GM23338 (cell line): ENCODE measurements at regions not wholly inside any gene's neighbourhood (a gene's known extent, or its start where the extent isn't known, plus 50 kb on each side); places are given as distances from the start of the nearest gene placed in this dataset.

ENCODE experiments used
- ATAC-seq: fragments of 200-7000 bp; cut with Tn5 transposase; 3 replicates; pipeline ENCODE4 v1.9.1; 2020
- DNase-seq: peaks from one replicate; pipeline ENCODE4 v3.0.0-alpha.2; 2015; ENCODE audit warnings: low spot score
- H2AFZ ChIP-seq: fragments of 200-600 bp; sonication (generic); 2 replicates; pipeline ENCODE4 v1.8.0; 2016; ENCODE audit warnings: antibody characterized with exemption, mild to moderate bottlenecking, moderate library complexity
- H3F3A ChIP-seq: fragments of 200-600 bp; sonication (generic); replicated peaks from 2 replicates; pipeline ENCODE4 v1.8.0; 2017; ENCODE audit warnings: antibody characterized with exemption, mixed run types, low read depth
- H3K27ac ChIP-seq: fragments of 200-600 bp; sonication (generic); 2 replicates; pipeline ENCODE4 v1.6.1; 2016; ENCODE audit warnings: low read depth
- H3K27me3 ChIP-seq: fragments of 200-600 bp; sonication (generic); 2 replicates; pipeline ENCODE4 v1.8.0; 2016; ENCODE audit warnings: mild to moderate bottlenecking, mixed run types, moderate library complexity; ENCODE audit not compliant: insufficient read depth
- H3K36me3 ChIP-seq: fragments of 200-600 bp; sonication (generic); 2 replicates; pipeline ENCODE4 v1.8.0; 2016; ENCODE audit warnings: mild to moderate bottlenecking; ENCODE audit not compliant: insufficient read depth
- H3K4me1 ChIP-seq: fragments of 200-600 bp; sonication (generic); 2 replicates; pipeline ENCODE4 v1.8.0; 2016; ENCODE audit warnings: mild to moderate bottlenecking, moderate library complexity; ENCODE audit not compliant: insufficient read depth
- H3K4me2 ChIP-seq: fragments of 200-600 bp; sonication (generic); 2 replicates; pipeline ENCODE4 v1.7.1; 2017; ENCODE audit warnings: mixed run types
- H3K4me3 ChIP-seq: fragments of 200-600 bp; sonication (generic); 2 replicates; pipeline ENCODE4 v1.6.1; 2016; ENCODE audit warnings: mixed run types
- H3K79me2 ChIP-seq: fragments of 200-600 bp; sonication (generic); replicated peaks from 2 replicates; pipeline ENCODE4 v1.8.0; 2017; ENCODE audit warnings: mild to moderate bottlenecking; ENCODE audit not compliant: insufficient read depth
- H3K9me2 ChIP-seq: fragments of 200-600 bp; sonication (generic); 2 replicates; pipeline ENCODE4 v1.8.0; 2017; ENCODE audit not compliant: insufficient read depth
- H4K20me1 ChIP-seq: fragments of 200-600 bp; sonication (generic); replicated peaks from 2 replicates; pipeline ENCODE4 v1.8.0; 2017; ENCODE audit warnings: mild to moderate bottlenecking; ENCODE audit not compliant: insufficient read depth
- H3K27ac Mint-ChIP-seq: 2 replicates; pipeline ENCODE4 v1.8.0; 2020; ENCODE audit warnings: inconsistent platforms, mild to moderate bottlenecking, moderate library complexity, mixed read lengths
- H3K27me3 Mint-ChIP-seq: 3 replicates; pipeline ENCODE4 v1.8.0; 2022; ENCODE audit warnings: low read depth, mild to moderate bottlenecking, moderate library complexity, mixed read lengths, inconsistent platforms; ENCODE audit not compliant: insufficient read depth, poor library complexity
- H3K36me3 Mint-ChIP-seq: 3 replicates; pipeline ENCODE4 v1.8.0; 2021; ENCODE audit warnings: low read depth, mild to moderate bottlenecking, inconsistent platforms, moderate library complexity, mixed read lengths
- H3K4me1 Mint-ChIP-seq: 3 replicates; pipeline ENCODE4 v1.8.0; 2020; ENCODE audit warnings: mild to moderate bottlenecking, inconsistent platforms, mixed read lengths
- H3K4me3 Mint-ChIP-seq: 3 replicates; pipeline ENCODE4 v1.8.0; 2021; ENCODE audit warnings: moderate library complexity, mild to moderate bottlenecking, inconsistent platforms, mixed read lengths
- H3K9me3 Mint-ChIP-seq: 3 replicates; pipeline ENCODE4 v1.8.0; 2020; ENCODE audit warnings: moderate library complexity, mild to moderate bottlenecking, inconsistent platforms, mixed read lengths
- CREB1 ChIP-seq: fragments of 250-450 bp; sonication (Bioruptor Pico); IDR thresholded peaks from 2 replicates; pipeline ENCODE4 v1.5.0; 2020; ENCODE audit warnings: low read depth, mild to moderate bottlenecking, moderate library complexity
- CTCF ChIP-seq, 2 experiments: fragments of 200-600 bp in 1 of 2; sonication (generic) in 1 of 2; conservative IDR thresholded peaks; 2 replicates each; pipeline versions ENCODE4 v1.5.1 to v1.6.1; 2016 to 2017; ENCODE audit warnings: antibody characterized with exemption in 2 of 2, low read depth in 2 of 2, mild to moderate bottlenecking in 2 of 2, moderate library complexity in 1 of 2
- EZH2 ChIP-seq: fragments of 200-600 bp; sonication (generic); IDR thresholded peaks from one replicate; pipeline ENCODE4 v1.8.0; 2017; ENCODE audit warnings: antibody characterized with exemption, mild to moderate bottlenecking, low read depth; ENCODE audit not compliant: unreplicated experiment
- EZH2phosphoT487 ChIP-seq: fragments of 200-600 bp; sonication (generic); IDR thresholded peaks from one replicate; pipeline ENCODE4 v1.8.1; 2018; ENCODE audit warnings: antibody characterized with exemption; ENCODE audit not compliant: unreplicated experiment
- JUNB ChIP-seq: IDR thresholded peaks from one replicate; pipeline ENCODE4 v1.6.1; 2016; ENCODE audit warnings: antibody characterized with exemption; ENCODE audit not compliant: unreplicated experiment
- NANOG ChIP-seq: IDR thresholded peaks from 2 replicates; pipeline ENCODE4 v1.6.1; 2016; ENCODE audit warnings: antibody characterized with exemption, borderline replicate concordance
- POLR2AphosphoS5 ChIP-seq: IDR thresholded peaks from 2 replicates; pipeline ENCODE4 v1.6.1; 2016; ENCODE audit warnings: antibody characterized with exemption, low read depth
- REST ChIP-seq: IDR thresholded peaks from one replicate; pipeline ENCODE4 v1.6.1; 2018; ENCODE audit warnings: antibody characterized with exemption; ENCODE audit not compliant: unreplicated experiment
- STAT1 ChIP-seq: IDR thresholded peaks from one replicate; pipeline ENCODE4 v1.6.1; 2016; ENCODE audit warnings: antibody characterized with exemption; ENCODE audit not compliant: unreplicated experiment
- ZNF114 ChIP-seq: fragments of 250-450 bp; sonication (Bioruptor Pico); IDR thresholded peaks from 2 replicates; pipeline ENCODE4 v1.5.0; 2020; ENCODE audit warnings: mild to moderate bottlenecking, moderate library complexity
- ZNF331 ChIP-seq: fragments of 250-450 bp; sonication (Bioruptor Pico); IDR thresholded peaks from 2 replicates; pipeline ENCODE4 v1.5.0; 2020; ENCODE audit warnings: low read depth, mild to moderate bottlenecking, moderate library complexity
- TF ChIP-seq, protein P1 (sequence below): fragments of 250-450 bp; sonication (Bioruptor Pico); IDR thresholded peaks from 2 replicates; pipeline ENCODE4 v1.5.0; 2020; ENCODE audit warnings: mild to moderate bottlenecking, moderate library complexity
- TF ChIP-seq, protein P2 (sequence below): IDR thresholded peaks from 2 replicates; pipeline ENCODE4 v1.6.1; 2016; ENCODE audit warnings: antibody characterized with exemption

GRCh38 chr7:9891056-9891455, 1082.6 kb upstream of the PHF14 start:
- H3K9me2 ChIP-seq, result no peaks in the 10 kb centered on the region
- Mint-ChIP-seq H3K4me3 (no peak overlapping the region), H3K4me1 (peaks cover 8% of the 10 kb centered on the region; the same call in 2 of the 3 replicates), H3K27ac (no peak overlapping the region), H3K36me3 (peaks cover 9% of the 10 kb centered on the region; the same call in 2 of the 3 replicates), H3K9me3 (peaks cover 16% of the 10 kb centered on the region), H3K27me3 (peaks cover 1% of the 10 kb centered on the region)
- ATAC-seq (no peak), DNase-seq (no peak)
- no peaks in the 10 kb centered on the region for H3K79me2 ChIP-seq
- no peak overlapping the region for H3K4me2 ChIP-seq
- H3K4me3 ChIP-seq, result no peak overlapping the region
- H3K36me3 ChIP-seq, result no peaks in the 10 kb centered on the region
- H4K20me1 ChIP-seq, result no peaks in the 10 kb centered on the region
- no peaks in the 10 kb centered on the region for H3K27me3 ChIP-seq
- H3K27ac ChIP-seq, result no peak overlapping the region
- H3F3A ChIP-seq, result no peaks in the 10 kb centered on the region
- TF ChIP-seq STAT1 (no peak), EZH2phosphoT487 (no peak), ZNF331 (CRISPR knock-in tag) (no peak), CTCF (conservative IDR thresholded peaks at IDR 0.05; ENCODE audit: low read depth in 2 of 2) (no peak), NANOG (no peak), POLR2AphosphoS5 (no peak), EZH2 (no peak), CREB1 (no peak), JUNB (no peak), REST (no peak), ZNF114 (CRISPR knock-in tag) (no peak)
- TF ChIP-seq, protein P1, sequence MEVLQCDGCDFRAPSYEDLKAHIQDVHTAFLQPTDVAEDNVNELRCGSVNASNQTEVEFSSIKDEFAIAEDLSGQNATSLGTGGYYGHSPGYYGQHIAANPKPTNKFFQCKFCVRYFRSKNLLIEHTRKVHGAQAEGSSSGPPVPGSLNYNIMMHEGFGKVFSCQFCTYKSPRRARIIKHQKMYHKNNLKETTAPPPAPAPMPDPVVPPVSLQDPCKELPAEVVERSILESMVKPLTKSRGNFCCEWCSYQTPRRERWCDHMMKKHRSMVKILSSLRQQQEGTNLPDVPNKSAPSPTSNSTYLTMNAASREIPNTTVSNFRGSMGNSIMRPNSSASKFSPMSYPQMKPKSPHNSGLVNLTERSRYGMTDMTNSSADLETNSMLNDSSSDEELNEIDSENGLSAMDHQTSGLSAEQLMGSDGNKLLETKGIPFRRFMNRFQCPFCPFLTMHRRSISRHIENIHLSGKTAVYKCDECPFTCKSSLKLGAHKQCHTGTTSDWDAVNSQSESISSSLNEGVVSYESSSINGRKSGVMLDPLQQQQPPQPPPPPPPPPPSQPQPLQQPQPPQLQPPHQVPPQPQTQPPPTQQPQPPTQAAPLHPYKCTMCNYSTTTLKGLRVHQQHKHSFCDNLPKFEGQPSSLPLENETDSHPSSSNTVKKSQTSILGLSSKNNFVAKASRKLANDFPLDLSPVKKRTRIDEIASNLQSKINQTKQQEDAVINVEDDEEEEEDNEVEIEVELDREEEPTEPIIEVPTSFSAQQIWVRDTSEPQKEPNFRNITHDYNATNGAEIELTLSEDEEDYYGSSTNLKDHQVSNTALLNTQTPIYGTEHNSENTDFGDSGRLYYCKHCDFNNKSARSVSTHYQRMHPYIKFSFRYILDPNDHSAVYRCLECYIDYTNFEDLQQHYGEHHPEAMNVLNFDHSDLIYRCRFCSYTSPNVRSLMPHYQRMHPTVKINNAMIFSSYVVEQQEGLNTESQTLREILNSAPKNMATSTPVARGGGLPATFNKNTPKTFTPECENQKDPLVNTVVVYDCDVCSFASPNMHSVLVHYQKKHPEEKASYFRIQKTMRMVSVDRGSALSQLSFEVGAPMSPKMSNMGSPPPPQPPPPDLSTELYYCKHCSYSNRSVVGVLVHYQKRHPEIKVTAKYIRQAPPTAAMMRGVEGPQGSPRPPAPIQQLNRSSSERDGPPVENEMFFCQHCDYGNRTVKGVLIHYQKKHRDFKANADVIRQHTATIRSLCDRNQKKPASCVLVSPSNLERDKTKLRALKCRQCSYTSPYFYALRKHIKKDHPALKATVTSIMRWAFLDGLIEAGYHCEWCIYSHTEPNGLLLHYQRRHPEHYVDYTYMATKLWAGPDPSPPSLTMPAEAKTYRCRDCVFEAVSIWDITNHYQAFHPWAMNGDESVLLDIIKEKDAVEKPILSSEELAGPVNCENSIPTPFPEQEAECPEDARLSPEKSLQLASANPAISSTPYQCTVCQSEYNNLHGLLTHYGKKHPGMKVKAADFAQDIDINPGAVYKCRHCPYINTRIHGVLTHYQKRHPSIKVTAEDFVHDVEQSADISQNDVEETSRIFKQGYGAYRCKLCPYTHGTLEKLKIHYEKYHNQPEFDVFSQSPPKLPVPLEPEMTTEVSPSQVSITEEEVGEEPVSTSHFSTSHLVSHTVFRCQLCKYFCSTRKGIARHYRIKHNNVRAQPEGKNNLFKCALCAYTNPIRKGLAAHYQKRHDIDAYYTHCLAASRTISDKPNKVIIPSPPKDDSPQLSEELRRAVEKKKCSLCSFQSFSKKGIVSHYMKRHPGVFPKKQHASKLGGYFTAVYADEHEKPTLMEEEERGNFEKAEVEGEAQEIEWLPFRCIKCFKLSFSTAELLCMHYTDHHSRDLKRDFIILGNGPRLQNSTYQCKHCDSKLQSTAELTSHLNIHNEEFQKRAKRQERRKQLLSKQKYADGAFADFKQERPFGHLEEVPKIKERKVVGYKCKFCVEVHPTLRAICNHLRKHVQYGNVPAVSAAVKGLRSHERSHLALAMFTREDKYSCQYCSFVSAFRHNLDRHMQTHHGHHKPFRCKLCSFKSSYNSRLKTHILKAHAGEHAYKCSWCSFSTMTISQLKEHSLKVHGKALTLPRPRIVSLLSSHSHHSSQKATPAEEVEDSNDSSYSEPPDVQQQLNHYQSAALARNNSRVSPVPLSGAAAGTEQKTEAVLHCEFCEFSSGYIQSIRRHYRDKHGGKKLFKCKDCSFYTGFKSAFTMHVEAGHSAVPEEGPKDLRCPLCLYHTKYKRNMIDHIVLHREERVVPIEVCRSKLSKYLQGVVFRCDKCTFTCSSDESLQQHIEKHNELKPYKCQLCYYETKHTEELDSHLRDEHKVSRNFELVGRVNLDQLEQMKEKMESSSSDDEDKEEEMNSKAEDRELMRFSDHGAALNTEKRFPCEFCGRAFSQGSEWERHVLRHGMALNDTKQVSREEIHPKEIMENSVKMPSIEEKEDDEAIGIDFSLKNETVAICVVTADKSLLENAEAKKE (CRISPR knock-in tag), result no peak
- TF ChIP-seq, protein P2, sequence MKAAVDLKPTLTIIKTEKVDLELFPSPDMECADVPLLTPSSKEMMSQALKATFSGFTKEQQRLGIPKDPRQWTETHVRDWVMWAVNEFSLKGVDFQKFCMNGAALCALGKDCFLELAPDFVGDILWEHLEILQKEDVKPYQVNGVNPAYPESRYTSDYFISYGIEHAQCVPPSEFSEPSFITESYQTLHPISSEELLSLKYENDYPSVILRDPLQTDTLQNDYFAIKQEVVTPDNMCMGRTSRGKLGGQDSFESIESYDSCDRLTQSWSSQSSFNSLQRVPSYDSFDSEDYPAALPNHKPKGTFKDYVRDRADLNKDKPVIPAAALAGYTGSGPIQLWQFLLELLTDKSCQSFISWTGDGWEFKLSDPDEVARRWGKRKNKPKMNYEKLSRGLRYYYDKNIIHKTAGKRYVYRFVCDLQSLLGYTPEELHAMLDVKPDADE, result no peak
- no peak overlapping the region for H2AFZ ChIP-seq
- H3K4me1 ChIP-seq, result 0 out of 2 replicates have a peak, but pooled peaks cover 5% of the 10 kb centered on the region
